ENCODE measurements at regions not wholly inside any gene's neighbourhood (a gene's known extent, or its start where the extent isn't known, plus 50 kb on each side); places are given as distances from the start of the nearest gene placed in this dataset.

DNA sequence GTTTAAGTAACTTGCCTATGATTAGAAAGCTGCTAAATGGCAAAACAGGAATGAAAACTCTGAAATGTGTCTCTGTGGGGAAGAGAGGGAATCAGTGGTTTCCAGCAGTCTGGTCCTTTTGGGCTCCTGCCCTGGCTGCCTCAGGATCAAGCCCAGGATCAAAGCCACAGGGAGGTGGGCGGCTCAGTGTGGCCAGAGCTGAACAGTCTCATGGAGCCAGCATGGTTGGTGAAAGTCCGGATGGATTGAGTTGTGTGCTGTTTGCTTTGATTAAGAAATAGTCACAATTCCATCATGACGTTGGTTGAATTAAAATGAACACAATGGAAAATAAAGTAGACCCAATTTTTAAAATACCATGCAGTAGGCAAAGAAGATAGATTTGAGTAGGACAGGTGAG is 344.2 kb downstream of the LPIN1 start:
- no peak for FAIRE-seq

DNA sequence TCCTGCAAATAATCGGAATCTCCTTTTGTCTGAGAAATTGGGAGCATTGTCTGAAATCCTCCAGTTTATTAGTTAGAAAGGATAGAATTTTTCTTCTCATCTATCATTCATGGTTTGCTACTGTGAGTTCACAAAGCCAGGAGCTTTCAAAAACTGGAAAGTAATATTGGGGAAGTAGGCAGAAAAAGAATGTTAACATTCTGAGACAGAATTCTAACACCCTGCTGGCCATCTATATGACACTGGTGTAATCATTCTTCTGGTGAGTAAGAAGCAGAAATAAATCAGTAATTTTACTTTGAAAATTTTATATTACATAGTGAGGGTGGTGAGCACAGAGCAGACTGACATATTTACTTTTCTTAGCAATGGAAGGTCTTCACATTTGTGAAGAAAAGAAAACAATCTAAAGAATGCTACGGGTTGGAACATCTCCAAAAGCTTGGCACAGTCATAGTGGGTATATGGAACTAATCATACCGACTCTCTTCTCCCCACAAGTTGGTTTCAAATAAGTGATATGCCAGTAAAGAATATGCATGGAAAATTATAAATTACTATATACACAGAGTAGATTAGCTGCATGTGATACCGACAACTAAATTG is 344.9 kb downstream of the LPIN1 start:
- Histone ChIP-seq H3K9me3 (replicated peaks; ENCODE audit: control insufficient read depth, insufficient read depth, low read length) (no peaks in the 10 kb centered on the region), H3K4me1 (ENCODE audit: control insufficient read depth, extremely low read depth, insufficient read depth, low read length) (no peaks in the 10 kb centered on the region), H3K4me3 (replicated peaks in 1 of 3; ENCODE audit: insufficient read depth in 1 of 3, low read depth in 1 of 3, low read length in 3 of 3) (no peak overlapping the region), H3K9me1 (replicated peaks; ENCODE audit: control insufficient read depth, extremely low read depth, insufficient read depth, low read length) (no peaks in the 10 kb centered on the region), H3K4me2 (ENCODE audit: insufficient read depth, low read length) (no peak overlapping the region), H3K27me3 (ENCODE audit: control insufficient read depth in 2 of 2, insufficient read depth in 2 of 2, low read length in 2 of 2) (no peaks in the 10 kb centered on the region), H2AFZ (ENCODE audit: low read depth, low read length) (no peak overlapping the region), H3K27ac (ENCODE audit: insufficient read depth, low read depth, low read length) (no peak overlapping the region), H3K9ac (replicated peaks; ENCODE audit: extremely low read depth, insufficient read depth, low read length) (no peak overlapping the region), H4K20me1 (replicated peaks; ENCODE audit: control insufficient read depth, extremely low read depth, insufficient read depth, low read length) (no peaks in the 10 kb centered on the region), H3K79me2 (ENCODE audit: control insufficient read depth, insufficient read depth, low read length) (no peaks in the 10 kb centered on the region), H3K36me3 (ENCODE audit: control insufficient read depth in 2 of 2, extremely low read depth in 1 of 2, insufficient read depth in 2 of 2, low read length in 2 of 2) (no peaks in the 10 kb centered on the region)
- ChIA-PET POLR2A (no interaction called here), CTCF (interaction anchor here (0.6 to 1.0 kb wide), 2 partner anchors 42 to 114 kb away, joined by 3 read pairs; no protein-coding TSS in a partner anchor)
- DNase-seq (ENCODE audit: low read depth, low spot score) (no peak), FAIRE-seq (no peak)
- intact Hi-C loops (cut with micrococcal nuclease) = no loop called here
- dilution Hi-C loops (cut with MboI; ENCODE audit: extremely low pct_ligation_motif_present, low sequenced_read_pairs) = no loop called here
- TF ChIP-seq, protein P1, sequence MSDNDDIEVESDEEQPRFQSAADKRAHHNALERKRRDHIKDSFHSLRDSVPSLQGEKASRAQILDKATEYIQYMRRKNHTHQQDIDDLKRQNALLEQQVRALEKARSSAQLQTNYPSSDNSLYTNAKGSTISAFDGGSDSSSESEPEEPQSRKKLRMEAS (IDR thresholded peaks at IDR 0.05; ENCODE audit: insufficient read depth, insufficient read length) = no peak
- TF ChIP-seq FOS (IDR thresholded peaks at IDR 0.05; ENCODE audit: borderline replicate concordance, insufficient read depth, low read length) (no peak), GATA2 (IDR thresholded peaks at IDR 0.05; ENCODE audit: insufficient read depth, insufficient read length, low read depth, low read length) (no peak), MYC (IDR thresholded peaks at IDR 0.05; ENCODE audit: low read depth, low read length) (no peak), POLR2A (IDR thresholded peaks at IDR 0.05; ENCODE audit: low read depth, low read length) (no peak), EZH2 (IDR thresholded peaks at IDR 0.05; ENCODE audit: borderline replicate concordance, low read depth, low read length, severe bottlenecking) (no peak), POLR2AphosphoS5 (IDR thresholded peaks at IDR 0.05; ENCODE audit: insufficient read depth, low read depth, low read length) (no peak), JUN (IDR thresholded peaks at IDR 0.05; ENCODE audit: borderline replicate concordance, insufficient read depth, insufficient read length, low read depth) (no peak)
- TF ChIP-seq, protein P2, sequence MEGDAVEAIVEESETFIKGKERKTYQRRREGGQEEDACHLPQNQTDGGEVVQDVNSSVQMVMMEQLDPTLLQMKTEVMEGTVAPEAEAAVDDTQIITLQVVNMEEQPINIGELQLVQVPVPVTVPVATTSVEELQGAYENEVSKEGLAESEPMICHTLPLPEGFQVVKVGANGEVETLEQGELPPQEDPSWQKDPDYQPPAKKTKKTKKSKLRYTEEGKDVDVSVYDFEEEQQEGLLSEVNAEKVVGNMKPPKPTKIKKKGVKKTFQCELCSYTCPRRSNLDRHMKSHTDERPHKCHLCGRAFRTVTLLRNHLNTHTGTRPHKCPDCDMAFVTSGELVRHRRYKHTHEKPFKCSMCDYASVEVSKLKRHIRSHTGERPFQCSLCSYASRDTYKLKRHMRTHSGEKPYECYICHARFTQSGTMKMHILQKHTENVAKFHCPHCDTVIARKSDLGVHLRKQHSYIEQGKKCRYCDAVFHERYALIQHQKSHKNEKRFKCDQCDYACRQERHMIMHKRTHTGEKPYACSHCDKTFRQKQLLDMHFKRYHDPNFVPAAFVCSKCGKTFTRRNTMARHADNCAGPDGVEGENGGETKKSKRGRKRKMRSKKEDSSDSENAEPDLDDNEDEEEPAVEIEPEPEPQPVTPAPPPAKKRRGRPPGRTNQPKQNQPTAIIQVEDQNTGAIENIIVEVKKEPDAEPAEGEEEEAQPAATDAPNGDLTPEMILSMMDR (IDR thresholded peaks at IDR 0.05; ENCODE audit: extremely low read depth in 1 of 2, insufficient read depth in 1 of 2, low read depth in 1 of 2, low read length in 2 of 2) = no peak
- no TSS peak for BruUV-seq (replicated peaks)

More for the DNA sequence above, 344.2 kb downstream of the LPIN1 start:
- dilution Hi-C loops (cut with MboI; ENCODE audit: extremely low pct_ligation_motif_present, low sequenced_read_pairs) (no loop called here), intact Hi-C loops (cut with micrococcal nuclease) (no loop called here)
- BruUV-seq (replicated peaks) = no TSS peak
- H3K27me3 ChIP-seq (ENCODE audit: control insufficient read depth in 2 of 2, insufficient read depth in 2 of 2, low read length in 2 of 2) = no peaks in the 10 kb centered on the region
- H3K27ac ChIP-seq (ENCODE audit: insufficient read depth, low read depth, low read length) = no peak overlapping the region
- ChIA-PET CTCF (no interaction called here), POLR2A (no interaction called here)
- no peaks in the 10 kb centered on the region for H3K9me3 ChIP-seq (replicated peaks; ENCODE audit: control insufficient read depth, insufficient read depth, low read length)
- TF ChIP-seq MYC (IDR thresholded peaks at IDR 0.05; ENCODE audit: low read depth, low read length) = no peak
- H2AFZ ChIP-seq (ENCODE audit: low read depth, low read length) = no peak overlapping the region
- H4K20me1 ChIP-seq (replicated peaks; ENCODE audit: control insufficient read depth, extremely low read depth, insufficient read depth, low read length) = no peaks in the 10 kb centered on the region
- no peak for DNase-seq (ENCODE audit: low read depth, low spot score)
- no peak overlapping the region for H3K4me3 ChIP-seq (replicated peaks in 1 of 3; ENCODE audit: insufficient read depth in 1 of 3, low read depth in 1 of 3, low read length in 3 of 3)
- H3K4me1 ChIP-seq (ENCODE audit: control insufficient read depth, extremely low read depth, insufficient read depth, low read length) = no peaks in the 10 kb centered on the region
- no peaks in the 10 kb centered on the region for H3K9me1 ChIP-seq (replicated peaks; ENCODE audit: control insufficient read depth, extremely low read depth, insufficient read depth, low read length)
- no peak overlapping the region for H3K9ac ChIP-seq (replicated peaks; ENCODE audit: extremely low read depth, insufficient read depth, low read length)
- H3K36me3 ChIP-seq (ENCODE audit: control insufficient read depth in 2 of 2, extremely low read depth in 1 of 2, insufficient read depth in 2 of 2, low read length in 2 of 2) = no peaks in the 10 kb centered on the region
- no peaks in the 10 kb centered on the region for H3K79me2 ChIP-seq (ENCODE audit: control insufficient read depth, insufficient read depth, low read length)
- H3K4me2 ChIP-seq (ENCODE audit: insufficient read depth, low read length) = no peak overlapping the region

Data from endothelial cell of umbilical vein (primary cell).